ENCODE measurements at regions not wholly inside any gene's neighbourhood (a gene's known extent, or its start where the extent isn't known, plus 50 kb on each side); places are given as distances from the start of the nearest gene placed in this dataset.

DNA sequence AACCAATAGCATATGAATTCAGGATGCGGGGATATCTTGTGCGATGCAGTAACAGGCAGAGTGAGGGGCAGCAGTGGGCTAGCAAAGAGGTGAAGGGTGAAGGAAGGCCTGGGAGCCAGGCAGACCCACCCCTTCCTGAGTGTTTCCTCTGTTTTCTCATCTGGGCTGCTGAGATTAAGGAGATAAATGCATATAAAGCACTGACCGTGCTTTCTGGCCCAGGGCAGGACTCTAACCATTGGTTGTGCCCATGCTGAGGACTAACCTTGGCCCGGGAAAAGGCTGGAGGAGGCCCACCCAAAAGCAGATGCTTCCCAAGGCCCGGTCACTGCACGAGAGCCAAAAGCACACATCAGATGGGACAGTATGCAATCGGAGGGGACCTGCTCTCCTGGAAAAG lies 87.6 kb downstream of the PSMG1 start:
- TF ChIP-seq POLR2AphosphoS5 (IDR thresholded peaks at IDR 0.05; ENCODE audit: borderline replicate concordance, low read depth, low read length) (no peak), EZH2 (IDR thresholded peaks at IDR 0.05) (no peak), FOXP2 (optimal IDR thresholded peaks at IDR 0.05; ENCODE audit: control extremely low read depth, extremely low read length, insufficient read depth) (no peak)
